ENCODE measurements at regions not wholly inside any gene's neighbourhood (a gene's known extent, or its start where the extent isn't known, plus 50 kb on each side); places are given as distances from the start of the nearest gene placed in this dataset.

DNA sequence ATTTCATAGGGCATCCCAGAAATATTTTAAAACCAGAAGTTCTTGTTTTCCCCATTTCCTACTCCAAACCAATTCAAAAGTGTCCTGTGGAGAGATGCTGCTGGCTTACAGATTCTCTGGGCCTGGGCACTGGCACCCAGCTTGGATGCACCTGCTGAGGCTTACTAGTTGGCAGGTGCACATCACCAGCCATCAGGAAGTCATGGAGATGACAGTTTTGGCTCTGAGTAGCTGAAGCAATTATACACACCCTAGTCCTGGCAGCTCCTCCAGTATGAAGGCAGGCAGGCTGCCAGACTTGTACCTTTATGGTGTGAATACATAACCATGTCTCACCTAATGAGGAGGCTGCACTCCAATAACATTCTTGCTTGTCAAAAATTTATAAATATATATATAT is 276.6 kb upstream of the GHITM start:
- TF ChIP-seq, protein P1, sequence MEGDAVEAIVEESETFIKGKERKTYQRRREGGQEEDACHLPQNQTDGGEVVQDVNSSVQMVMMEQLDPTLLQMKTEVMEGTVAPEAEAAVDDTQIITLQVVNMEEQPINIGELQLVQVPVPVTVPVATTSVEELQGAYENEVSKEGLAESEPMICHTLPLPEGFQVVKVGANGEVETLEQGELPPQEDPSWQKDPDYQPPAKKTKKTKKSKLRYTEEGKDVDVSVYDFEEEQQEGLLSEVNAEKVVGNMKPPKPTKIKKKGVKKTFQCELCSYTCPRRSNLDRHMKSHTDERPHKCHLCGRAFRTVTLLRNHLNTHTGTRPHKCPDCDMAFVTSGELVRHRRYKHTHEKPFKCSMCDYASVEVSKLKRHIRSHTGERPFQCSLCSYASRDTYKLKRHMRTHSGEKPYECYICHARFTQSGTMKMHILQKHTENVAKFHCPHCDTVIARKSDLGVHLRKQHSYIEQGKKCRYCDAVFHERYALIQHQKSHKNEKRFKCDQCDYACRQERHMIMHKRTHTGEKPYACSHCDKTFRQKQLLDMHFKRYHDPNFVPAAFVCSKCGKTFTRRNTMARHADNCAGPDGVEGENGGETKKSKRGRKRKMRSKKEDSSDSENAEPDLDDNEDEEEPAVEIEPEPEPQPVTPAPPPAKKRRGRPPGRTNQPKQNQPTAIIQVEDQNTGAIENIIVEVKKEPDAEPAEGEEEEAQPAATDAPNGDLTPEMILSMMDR (IDR thresholded peaks at IDR 0.05), result no peak
- H3K4me1 Mint-ChIP-seq (ENCODE audit: low read depth), result no peaks in the 10 kb centered on the region
- H3K4me3 Mint-ChIP-seq (ENCODE audit: unreplicated experiment), result no peak overlapping the region
- no peak for DNase-seq (ENCODE audit: low spot score)
- peaks cover 2% of the 10 kb centered on the region for H3K36me3 Mint-ChIP-seq (ENCODE audit: low read depth)
- no peaks in the 10 kb centered on the region for H3K27me3 Mint-ChIP-seq (ENCODE audit: low read depth)
- H3K9me3 Mint-ChIP-seq (ENCODE audit: low read depth), result peaks cover 9% of the 10 kb centered on the region
- H3K27ac Mint-ChIP-seq (ENCODE audit: unreplicated experiment), result no peak overlapping the region

DNA sequence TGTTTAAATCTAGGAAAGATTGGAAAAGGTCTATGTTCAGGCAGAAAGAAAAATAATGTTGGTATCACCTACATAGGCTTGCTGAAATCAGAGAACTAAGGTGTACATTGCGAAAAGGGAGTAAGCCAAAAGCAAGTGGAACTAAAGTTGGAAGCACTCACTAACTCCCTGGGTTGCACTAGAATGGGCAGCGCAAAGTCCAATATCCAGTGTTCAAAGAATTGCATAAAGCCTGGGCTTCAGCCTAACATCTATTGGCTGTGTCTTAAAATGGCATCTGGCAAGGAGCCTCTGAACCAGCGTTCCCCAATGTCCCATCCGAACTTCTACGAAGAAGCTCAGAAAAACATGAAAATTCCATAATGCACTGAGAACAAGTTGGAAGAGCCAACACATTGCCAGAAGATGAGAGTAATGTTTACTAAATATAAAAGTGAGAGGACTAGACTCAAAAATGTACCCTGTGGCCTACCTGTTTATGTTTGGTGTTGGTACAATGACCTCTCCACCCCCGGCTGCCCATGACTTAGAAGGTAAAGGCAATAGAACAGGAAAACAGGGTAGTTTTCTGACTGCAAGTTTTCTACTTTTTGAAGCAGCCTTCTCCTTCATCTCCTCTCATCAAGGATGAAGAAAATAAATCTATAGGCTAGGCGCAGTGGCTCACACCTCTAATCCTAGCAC is 275.9 kb upstream of the GHITM start:
- Mint-ChIP-seq H3K4me1 (ENCODE audit: low read depth) (no peaks in the 10 kb centered on the region), H3K27me3 (ENCODE audit: low read depth) (no peaks in the 10 kb centered on the region)

DNA sequence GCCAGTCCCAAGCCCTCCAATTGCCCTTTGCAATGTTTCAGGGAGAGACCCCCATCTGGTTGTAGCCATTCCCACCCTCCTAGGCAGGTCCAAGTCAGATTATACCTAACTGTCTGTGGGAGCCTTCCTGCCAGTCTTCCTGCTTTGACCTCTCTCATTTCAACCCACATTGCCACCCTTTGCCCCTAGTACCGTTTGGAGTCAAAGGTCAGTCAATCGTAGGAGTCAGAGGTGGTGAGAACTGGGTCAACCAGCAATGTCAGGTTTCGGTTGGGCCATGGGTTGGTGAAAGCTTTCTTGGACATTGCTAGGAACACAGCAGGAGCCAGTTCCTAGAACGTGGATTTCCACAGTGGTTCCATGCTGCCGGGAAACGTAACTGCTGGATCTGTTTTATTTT is 269.4 kb upstream of the GHITM start:
- Mint-ChIP-seq H3K27me3 (ENCODE audit: low read depth) (no peaks in the 10 kb centered on the region), H3K9me3 (ENCODE audit: low read depth) (no peaks in the 10 kb centered on the region), H3K27ac (ENCODE audit: unreplicated experiment) (no peak overlapping the region), H3K4me3 (ENCODE audit: unreplicated experiment) (no peak overlapping the region), H3K4me1 (ENCODE audit: low read depth) (no peaks in the 10 kb centered on the region), H3K36me3 (ENCODE audit: low read depth) (no peaks in the 10 kb centered on the region)
- no peak for DNase-seq (ENCODE audit: low spot score)
- TF ChIP-seq, protein P1 (IDR thresholded peaks at IDR 0.05), result no peak

More for the DNA sequence above, 275.9 kb upstream of the GHITM start:
- Mint-ChIP-seq H3K4me3 (ENCODE audit: unreplicated experiment) (no peak overlapping the region), H3K36me3 (ENCODE audit: low read depth) (peaks cover 2% of the 10 kb centered on the region), H3K9me3 (ENCODE audit: low read depth) (peaks cover 9% of the 10 kb centered on the region), H3K27ac (ENCODE audit: unreplicated experiment) (no peak overlapping the region)
- no peak for DNase-seq (ENCODE audit: low spot score)
- TF ChIP-seq, protein P1 (IDR thresholded peaks at IDR 0.05), result no peak

DNA sequence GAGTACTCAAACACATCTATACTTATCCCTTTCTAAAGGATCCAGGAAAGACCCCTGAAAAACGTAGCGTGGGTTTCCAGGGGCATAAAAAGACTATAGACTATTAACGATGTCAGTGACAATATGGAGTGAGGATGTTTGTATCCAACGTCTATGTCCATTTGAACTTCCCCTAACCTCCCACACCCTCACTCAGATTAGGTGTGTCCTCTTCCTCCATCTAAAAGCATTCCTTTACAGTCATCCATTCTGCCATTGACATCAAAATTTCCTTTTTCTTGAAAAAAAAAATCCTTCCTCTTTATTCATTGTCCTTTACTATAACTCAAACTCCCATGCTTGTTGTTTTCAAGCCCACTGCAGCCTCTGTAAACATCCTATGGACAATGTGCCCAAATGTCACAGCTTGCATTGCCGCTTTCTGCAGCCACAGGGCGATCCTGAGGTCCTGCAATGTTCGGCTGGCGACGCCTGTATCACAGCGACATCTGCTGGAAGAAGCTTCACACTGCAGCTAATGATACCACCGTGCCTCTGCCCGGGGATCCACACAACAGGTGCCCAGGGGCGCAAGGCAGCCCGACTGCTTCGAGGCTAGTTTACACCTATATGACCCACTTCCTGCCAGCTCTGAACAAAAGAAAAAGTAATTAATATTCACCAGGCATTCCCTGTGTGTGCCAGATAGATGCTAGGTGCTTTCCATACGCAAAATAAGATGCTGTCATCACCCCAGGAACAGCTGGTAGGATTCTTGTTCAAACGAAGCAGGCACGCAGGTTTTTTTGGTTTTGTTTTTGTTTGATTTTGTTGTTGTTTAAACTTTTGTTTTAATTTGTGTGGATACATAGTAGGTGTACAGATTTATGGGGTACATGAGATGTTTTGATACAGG is 267.9 kb upstream of the GHITM start:
- Mint-ChIP-seq H3K36me3 (ENCODE audit: low read depth) (no peaks in the 10 kb centered on the region), H3K4me1 (ENCODE audit: low read depth) (no peaks in the 10 kb centered on the region), H3K27ac (ENCODE audit: unreplicated experiment) (no peak overlapping the region), H3K27me3 (ENCODE audit: low read depth) (peaks cover 2% of the 10 kb centered on the region), H3K4me3 (ENCODE audit: unreplicated experiment) (no peak overlapping the region), H3K9me3 (ENCODE audit: low read depth) (no peaks in the 10 kb centered on the region)
- TF ChIP-seq, protein P1 (IDR thresholded peaks at IDR 0.05), result peak; percentile 96
- DNase-seq (ENCODE audit: low spot score), result no peak

DNA sequence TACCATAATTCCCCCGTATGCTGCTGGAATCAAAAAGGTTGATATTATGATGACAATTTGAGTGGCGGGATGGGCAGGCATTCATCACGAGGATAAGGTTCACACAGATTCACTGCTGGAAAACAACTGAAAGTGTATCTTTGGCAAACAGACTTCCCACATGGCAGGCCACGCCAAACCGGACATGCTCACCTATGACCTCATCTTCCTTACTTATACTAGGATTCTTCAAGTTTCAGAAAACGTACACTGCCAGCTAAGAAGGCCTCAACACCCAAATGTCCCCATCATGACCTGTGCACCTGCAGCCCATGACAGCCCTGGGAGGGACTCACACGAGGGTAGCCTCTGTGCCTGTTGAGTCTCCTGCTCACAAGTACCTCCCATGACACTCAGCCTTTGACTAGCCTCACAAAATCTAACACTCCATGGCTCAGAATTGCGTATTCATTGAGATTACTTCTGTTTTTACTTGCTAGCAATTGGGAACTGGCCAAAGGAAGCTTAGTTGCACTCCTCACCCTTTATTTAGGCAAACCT is 259.0 kb upstream of the GHITM start:
- Mint-ChIP-seq H3K4me3 (ENCODE audit: unreplicated experiment) (no peak overlapping the region), H3K36me3 (ENCODE audit: low read depth) (no peaks in the 10 kb centered on the region), H3K27me3 (ENCODE audit: low read depth) (peaks cover 8% of the 10 kb centered on the region), H3K27ac (ENCODE audit: unreplicated experiment) (no peak overlapping the region), H3K4me1 (ENCODE audit: low read depth) (no peaks in the 10 kb centered on the region), H3K9me3 (ENCODE audit: low read depth) (no peaks in the 10 kb centered on the region)
- TF ChIP-seq, protein P1 (IDR thresholded peaks at IDR 0.05), result no peak
- DNase-seq (ENCODE audit: low spot score), result no peak
